Hepatocyte (in vitro differentiated cells): ENCODE measurements at regions not wholly inside any gene's neighbourhood (a gene's known extent, or its start where the extent isn't known, plus 50 kb on each side); places are given as distances from the start of the nearest gene placed in this dataset.

Source experiments
- DNase-seq: peaks from one replicate; pipeline ENCODE4 v3.0.0-alpha.2; 2016; ENCODE audit warnings: low spot score
- H2AFZ ChIP-seq: fragments of 200-600 bp; sonication (generic); 2 replicates; pipeline ENCODE4 v1.6.0; 2016; ENCODE audit warnings: antibody characterized with exemption, mild to moderate bottlenecking
- H3K27ac ChIP-seq: fragments of 200-600 bp; sonication (generic); 2 replicates; pipeline ENCODE4 v1.5.1; 2016; ENCODE audit warnings: mild to moderate bottlenecking
- H3K27me3 ChIP-seq: fragments of 200-600 bp; sonication (generic); 2 replicates; pipeline ENCODE4 v1.6.1; 2016
- H3K36me3 ChIP-seq: fragments of 200-600 bp; sonication (generic); replicated peaks from 2 replicates; pipeline ENCODE4 v1.5.1; 2016; ENCODE audit warnings: low read depth; ENCODE audit not compliant: insufficient read depth
- H3K4me1 ChIP-seq: fragments of 200-600 bp; sonication (generic); 2 replicates; pipeline ENCODE4 v1.5.1; 2016; ENCODE audit warnings: mild to moderate bottlenecking, moderate library complexity; ENCODE audit not compliant: insufficient read depth
- H3K4me2 ChIP-seq: fragments of 200-600 bp; sonication (generic); 2 replicates; pipeline ENCODE4 v1.6.0; 2016
- H3K4me3 ChIP-seq: fragments of 200-600 bp; sonication (generic); 2 replicates; pipeline ENCODE4 v1.5.1; 2016; ENCODE audit warnings: mild to moderate bottlenecking
- H3K79me2 ChIP-seq: fragments of 200-600 bp; sonication (generic); 2 replicates; pipeline ENCODE4 v1.6.0; 2017; ENCODE audit warnings: mild to moderate bottlenecking
- H3K9me2 ChIP-seq: fragments of 200-600 bp; sonication (generic); replicated peaks from 2 replicates; pipeline ENCODE4 v1.6.0; 2017; ENCODE audit warnings: mild to moderate bottlenecking; ENCODE audit not compliant: insufficient read depth
- H3K9me3 ChIP-seq: fragments of 200-600 bp; sonication (generic); 2 replicates; pipeline ENCODE4 v1.5.1; 2016; ENCODE audit warnings: low read depth, mild to moderate bottlenecking
- H4K20me1 ChIP-seq: fragments of 200-600 bp; sonication (generic); 2 replicates; pipeline ENCODE4 v1.6.0; 2016; ENCODE audit warnings: mild to moderate bottlenecking; ENCODE audit not compliant: insufficient read depth, poor library complexity, severe bottlenecking
- EZH2 ChIP-seq: fragments of 200-600 bp; sonication (generic); IDR thresholded peaks from 2 replicates; pipeline ENCODE4 v1.6.1; 2016; ENCODE audit warnings: antibody characterized with exemption, mild to moderate bottlenecking, borderline replicate concordance
- EZH2phosphoT487 ChIP-seq: fragments of 200-600 bp; sonication (generic); IDR thresholded peaks from one replicate; pipeline ENCODE4 v1.6.1; 2018; ENCODE audit warnings: antibody characterized with exemption, mild to moderate bottlenecking, low read depth, moderate library complexity; ENCODE audit not compliant: unreplicated experiment, severe bottlenecking
- WGBS: methylation state at CpG from one replicate; pipeline ENCODE4 v1.1.6; 2016; ENCODE audit warnings: low lambda C conversion rate; ENCODE audit errors: missing lambda C conversion rate; 5-methylcytosine and 5-hydroxymethylcytosine counted together
- TF ChIP-seq, protein P1 (sequence below): fragments of 200-600 bp; sonication (generic); IDR thresholded peaks from 2 replicates; pipeline ENCODE4 v1.5.1; 2016; ENCODE audit warnings: antibody characterized with exemption, mild to moderate bottlenecking; ENCODE audit not compliant: poor library complexity

GRCh38 chr6:15970517-15970916 lies 158.4 kb upstream of the MYLIP start:
- Histone ChIP-seq H3K9me2 (no peaks in the 10 kb centered on the region), H3K4me1 (no peaks in the 10 kb centered on the region), H2AFZ (no peak overlapping the region), H3K27me3 (no peaks in the 10 kb centered on the region), H4K20me1 (no peaks in the 10 kb centered on the region), H3K4me3 (no peak overlapping the region), H3K27ac (no peak overlapping the region), H3K36me3 (no peaks in the 10 kb centered on the region), H3K4me2 (no peak overlapping the region), H3K9me3 (no peaks in the 10 kb centered on the region), H3K79me2 (no peaks in the 10 kb centered on the region)
- TF ChIP-seq EZH2phosphoT487 (no peak), EZH2 (no peak)
- TF ChIP-seq, protein P1, sequence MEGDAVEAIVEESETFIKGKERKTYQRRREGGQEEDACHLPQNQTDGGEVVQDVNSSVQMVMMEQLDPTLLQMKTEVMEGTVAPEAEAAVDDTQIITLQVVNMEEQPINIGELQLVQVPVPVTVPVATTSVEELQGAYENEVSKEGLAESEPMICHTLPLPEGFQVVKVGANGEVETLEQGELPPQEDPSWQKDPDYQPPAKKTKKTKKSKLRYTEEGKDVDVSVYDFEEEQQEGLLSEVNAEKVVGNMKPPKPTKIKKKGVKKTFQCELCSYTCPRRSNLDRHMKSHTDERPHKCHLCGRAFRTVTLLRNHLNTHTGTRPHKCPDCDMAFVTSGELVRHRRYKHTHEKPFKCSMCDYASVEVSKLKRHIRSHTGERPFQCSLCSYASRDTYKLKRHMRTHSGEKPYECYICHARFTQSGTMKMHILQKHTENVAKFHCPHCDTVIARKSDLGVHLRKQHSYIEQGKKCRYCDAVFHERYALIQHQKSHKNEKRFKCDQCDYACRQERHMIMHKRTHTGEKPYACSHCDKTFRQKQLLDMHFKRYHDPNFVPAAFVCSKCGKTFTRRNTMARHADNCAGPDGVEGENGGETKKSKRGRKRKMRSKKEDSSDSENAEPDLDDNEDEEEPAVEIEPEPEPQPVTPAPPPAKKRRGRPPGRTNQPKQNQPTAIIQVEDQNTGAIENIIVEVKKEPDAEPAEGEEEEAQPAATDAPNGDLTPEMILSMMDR: no peak
- DNase-seq: no peak
- WGBS: 29% methylated on average over 3 of the region's 3 CpGs

DNA sequence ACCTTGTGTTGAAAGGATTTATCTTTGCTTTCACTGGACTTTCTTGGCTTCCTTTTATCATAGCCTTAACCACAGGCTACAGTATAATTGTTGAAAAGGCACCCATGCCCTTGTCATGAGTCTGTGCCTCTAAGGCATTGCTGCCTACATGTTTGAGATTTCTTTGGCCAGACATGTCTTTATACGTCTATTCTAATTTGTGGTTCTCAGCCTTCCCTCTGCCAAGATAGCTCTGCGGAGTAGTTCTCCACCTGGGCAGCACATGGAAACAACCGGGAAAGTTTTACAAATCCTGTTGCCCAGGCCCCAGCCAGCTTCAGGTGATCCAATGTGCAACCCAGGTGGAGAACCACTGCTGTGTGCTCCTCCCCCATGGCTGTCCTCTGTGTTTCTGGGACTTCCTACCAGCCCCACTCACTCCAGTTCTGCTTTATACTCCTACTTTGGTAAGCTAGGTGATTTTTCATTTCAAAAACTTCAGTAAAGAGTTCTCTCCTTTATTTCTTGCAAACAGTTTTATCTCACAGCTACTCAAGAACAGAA lies 159.6 kb upstream of the MYLIP start:
- no peak overlapping the region for H2AFZ ChIP-seq
- no peak overlapping the region for H3K4me3 ChIP-seq
- 91% methylated on average over 3 of the region's 3 CpGs for WGBS
- TF ChIP-seq, protein P1: no peak
- no peak for TF ChIP-seq EZH2phosphoT487
- TF ChIP-seq EZH2: no peak
- H4K20me1 ChIP-seq: no peaks in the 10 kb centered on the region
- no peaks in the 10 kb centered on the region for H3K79me2 ChIP-seq
- DNase-seq: no peak
- H3K27me3 ChIP-seq: no peaks in the 10 kb centered on the region
- H3K27ac ChIP-seq: no peak overlapping the region
- no peak overlapping the region for H3K4me2 ChIP-seq
- H3K4me1 ChIP-seq: no peaks in the 10 kb centered on the region
- no peaks in the 10 kb centered on the region for H3K9me2 ChIP-seq
- no peaks in the 10 kb centered on the region for H3K9me3 ChIP-seq
- H3K36me3 ChIP-seq: no peaks in the 10 kb centered on the region

GRCh38 chr6:15968519-15968918 lies 160.4 kb upstream of the MYLIP start:
- Histone ChIP-seq H3K9me3 (no peaks in the 10 kb centered on the region), H3K79me2 (no peaks in the 10 kb centered on the region), H4K20me1 (no peaks in the 10 kb centered on the region), H2AFZ (no peak overlapping the region), H3K27ac (no peak overlapping the region), H3K9me2 (no peaks in the 10 kb centered on the region), H3K4me1 (no peaks in the 10 kb centered on the region), H3K27me3 (no peaks in the 10 kb centered on the region), H3K36me3 (no peaks in the 10 kb centered on the region), H3K4me2 (no peak overlapping the region), H3K4me3 (no peak overlapping the region)
- DNase-seq: no peak
- 61% methylated on average over 3 of the region's 3 CpGs for WGBS
- no peak for TF ChIP-seq EZH2phosphoT487

GRCh38 chr6:15966000-15966520 lies 162.8 kb upstream of the MYLIP start:
- no peak for DNase-seq
- Histone ChIP-seq H3K9me2 (no peaks in the 10 kb centered on the region), H3K4me3 (no peak overlapping the region), H4K20me1 (no peaks in the 10 kb centered on the region), H3K4me2 (no peak overlapping the region), H3K9me3 (no peaks in the 10 kb centered on the region), H3K79me2 (no peaks in the 10 kb centered on the region), H2AFZ (no peak overlapping the region), H3K27me3 (no peaks in the 10 kb centered on the region), H3K4me1 (no peaks in the 10 kb centered on the region), H3K27ac (no peak overlapping the region), H3K36me3 (no peaks in the 10 kb centered on the region)
- TF ChIP-seq, protein P1: no peak
- TF ChIP-seq EZH2phosphoT487 (no peak), EZH2 (no peak)
- WGBS: 75% methylated on average over 5 of the region's 5 CpGs
